Caco-2 (cell line): ENCODE measurements at regions not wholly inside any gene's neighbourhood (a gene's known extent, or its start where the extent isn't known, plus 50 kb on each side); places are given as distances from the start of the nearest gene placed in this dataset.

Experiments
- BruUV-seq: library from RNA; stranded (reverse); fragments of 400-500 nt; replicated peaks from 2 replicates; lab custom pipeline; 2021; lab: Mats Ljungman, UMichigan
- CTCF ChIA-PET: fragments of 300-600 bp; sonication (Branson Sonifier 250); formaldehyde crosslinking; loops from one replicate; lab custom pipeline; 2022; ENCODE audit warnings: antibody characterized with exemption; lab: Charles Lee
- POLR2A ChIA-PET: fragments of 300-600 bp; sonication (Branson Sonifier 250); formaldehyde crosslinking; loops from one replicate; lab custom pipeline; 2022; ENCODE audit warnings: antibody characterized with exemption; lab: Charles Lee
- DNase-seq, 2 experiments: peaks; one replicate each; pipeline versions ENCODE4 v3.0.0 to v3.0.0-alpha.2; 2020 to 2022
- H3K27me3 ChIP-seq: replicated peaks from 2 replicates; pipeline ENCODE4 v1.6.0; 2011; ENCODE audit warnings: low read length; ENCODE audit not compliant: control insufficient read depth, insufficient read depth
- H3K36me3 ChIP-seq: 2 replicates; pipeline ENCODE4 v1.5.1; 2011; ENCODE audit warnings: low read length; ENCODE audit not compliant: control insufficient read depth, insufficient read depth
- H3K4me1 ChIP-seq: fragments of 250-450 bp; sonication (Bioruptor Pico); 2 replicates; pipeline ENCODE4 v1.5.1; 2020; ENCODE audit warnings: mild to moderate bottlenecking
- H3K4me3 ChIP-seq: 2 replicates; pipeline ENCODE4 v1.5.1; 2011; ENCODE audit warnings: low read depth, mild to moderate bottlenecking, control low read depth, low read length
- H3K9me3 ChIP-seq: fragments of 250-450 bp; sonication (Bioruptor Pico); 2 replicates; pipeline ENCODE4 v1.5.1; 2020; ENCODE audit warnings: mild to moderate bottlenecking, moderate library complexity
- H3K27ac Mint-ChIP-seq: one replicate; pipeline ENCODE4 v1.8.0; 2022; ENCODE audit warnings: mixed read lengths; ENCODE audit not compliant: unreplicated experiment
- H3K27me3 Mint-ChIP-seq: one replicate; pipeline ENCODE4 v1.8.0; 2022; ENCODE audit warnings: mixed read lengths; ENCODE audit not compliant: insufficient read depth, unreplicated experiment
- H3K36me3 Mint-ChIP-seq: one replicate; pipeline ENCODE4 v1.8.0; 2022; ENCODE audit warnings: mild to moderate bottlenecking, mixed read lengths; ENCODE audit not compliant: insufficient read depth, unreplicated experiment
- H3K4me1 Mint-ChIP-seq: one replicate; pipeline ENCODE4 v1.8.0; 2022; ENCODE audit warnings: low read depth, mixed read lengths; ENCODE audit not compliant: unreplicated experiment
- H3K4me3 Mint-ChIP-seq: one replicate; pipeline ENCODE4 v1.8.0; 2022; ENCODE audit warnings: mild to moderate bottlenecking, moderate library complexity, mixed read lengths; ENCODE audit not compliant: unreplicated experiment
- H3K9me3 Mint-ChIP-seq: one replicate; pipeline ENCODE4 v1.8.0; 2022; ENCODE audit warnings: mixed read lengths; ENCODE audit not compliant: unreplicated experiment
- CTCF ChIP-seq, 2 experiments: fragments of 200-600 bp in 1 of 2; IDR thresholded peaks; 1 replicate in 1 of 2; 2 replicates in 1 of 2; pipeline versions ENCODE4 v1.5.1 to v1.8.0; 2011 to 2022; ENCODE audit warnings: antibody characterized with exemption in 1 of 2, control low read depth in 1 of 2, inconsistent platforms in 1 of 2, low read depth in 1 of 2, low read length in 1 of 2, mild to moderate bottlenecking in 1 of 2, moderate library complexity in 1 of 2; ENCODE audit not compliant: insufficient read depth in 1 of 2, severe bottlenecking in 1 of 2, unreplicated experiment in 1 of 2
- intact Hi-C: fragments of 100-400 bp; cut with micrococcal nuclease; formaldehyde crosslinking; loops from one replicate; pipeline ENCODE4 v1.10.0; 2022; ENCODE audit not compliant: unreplicated experiment

GRCh38 chr9:32722704-32723103 lies 60.6 kb upstream of the TMEM215 start:
- peaks cover 21% of the 10 kb centered on the region for H3K27me3 Mint-ChIP-seq
- H3K27me3 ChIP-seq = no peaks in the 10 kb centered on the region
- H3K4me3 Mint-ChIP-seq = no peak overlapping the region
- no peaks in the 10 kb centered on the region for H3K36me3 Mint-ChIP-seq
- intact Hi-C loops = no loop called here
- H3K4me1 Mint-ChIP-seq = no peaks in the 10 kb centered on the region
- no peak overlapping the region for H3K4me3 ChIP-seq
- no peak for TF ChIP-seq CTCF (IDR thresholded peaks at IDR 0.05; ENCODE audit: insufficient read depth in 1 of 2, low read depth in 1 of 2, low read length in 1 of 2, severe bottlenecking in 1 of 2, unreplicated experiment in 1 of 2)
- POLR2A ChIA-PET = no interaction called here
- DNase-seq = no peak
- H3K9me3 ChIP-seq = no peaks in the 10 kb centered on the region
- no peaks in the 10 kb centered on the region for H3K4me1 ChIP-seq
- no peak overlapping the region for H3K27ac Mint-ChIP-seq
- H3K36me3 ChIP-seq = no peaks in the 10 kb centered on the region
- H3K9me3 Mint-ChIP-seq = no peaks in the 10 kb centered on the region
- no TSS peak for BruUV-seq
- CTCF ChIA-PET = no interaction called here

- TF ChIP-seq CTCF (IDR thresholded peaks at IDR 0.05; ENCODE audit: insufficient read depth in 1 of 2, low read depth in 1 of 2, low read length in 1 of 2, severe bottlenecking in 1 of 2, unreplicated experiment in 1 of 2) = no peak
- CTCF ChIA-PET = no interaction called here
- Mint-ChIP-seq H3K27ac (no peak overlapping the region), H3K4me1 (no peaks in the 10 kb centered on the region), H3K36me3 (no peaks in the 10 kb centered on the region), H3K27me3 (peaks cover 15% of the 10 kb centered on the region), H3K9me3 (no peaks in the 10 kb centered on the region), H3K4me3 (no peak overlapping the region)
- POLR2A ChIA-PET = no interaction called here
- Histone ChIP-seq H3K36me3 (no peaks in the 10 kb centered on the region), H3K27me3 (no peaks in the 10 kb centered on the region), H3K9me3 (no peaks in the 10 kb centered on the region), H3K4me1 (no peaks in the 10 kb centered on the region), H3K4me3 (no peak overlapping the region)
- intact Hi-C loops = no loop called here
- no TSS peak for BruUV-seq
- no peak for DNase-seq
Observed at GRCh38 chr9:32723789-32724325, 59.5 kb upstream of the TMEM215 start.

- no peaks in the 10 kb centered on the region for H3K9me3 Mint-ChIP-seq
- Histone ChIP-seq H3K27me3 (no peaks in the 10 kb centered on the region), H3K4me1 (no peaks in the 10 kb centered on the region), H3K4me3 (no peak overlapping the region), H3K9me3 (no peaks in the 10 kb centered on the region), H3K36me3 (no peaks in the 10 kb centered on the region)
- BruUV-seq = no TSS peak
- DNase-seq = no peak
- peaks cover 14% of the 10 kb centered on the region for H3K27me3 Mint-ChIP-seq
- CTCF ChIA-PET = interaction anchor here (0.7 kb wide), 1 partner anchor 29 kb away, joined by 4 read pairs; no protein-coding TSS in a partner anchor
- intact Hi-C loops = no loop called here
- no peak overlapping the region for H3K4me3 Mint-ChIP-seq
- no peak for TF ChIP-seq CTCF (IDR thresholded peaks at IDR 0.05; ENCODE audit: insufficient read depth in 1 of 2, low read depth in 1 of 2, low read length in 1 of 2, severe bottlenecking in 1 of 2, unreplicated experiment in 1 of 2)
- H3K4me1 Mint-ChIP-seq = no peaks in the 10 kb centered on the region
- H3K36me3 Mint-ChIP-seq = no peaks in the 10 kb centered on the region
- POLR2A ChIA-PET = no interaction called here
- no peak overlapping the region for H3K27ac Mint-ChIP-seq
Observed at GRCh38 chr9:32725066-32725860, 58.1 kb upstream of the TMEM215 start.
